Panc1 (cell line): ENCODE measurements at regions not wholly inside any gene's neighbourhood (a gene's known extent, or its start where the extent isn't known, plus 50 kb on each side); places are given as distances from the start of the nearest gene placed in this dataset.

ENCODE experiments used
- ATAC-seq: fragments of 200-7000 bp; cut with Tn5 transposase; 2 replicates; pipeline ENCODE4 v1.9.1; 2020; ENCODE audit warnings: mild to moderate bottlenecking, moderate library complexity
- BruUV-seq: library from RNA; stranded (reverse); fragments of 400-500 nt; replicated peaks from 2 replicates; lab custom pipeline; 2021; lab: Mats Ljungman, UMichigan
- CTCF ChIA-PET: fragments of 300-600 bp; sonication (Branson Sonifier 250); formaldehyde crosslinking; loops from one replicate; lab custom pipeline; 2022; ENCODE audit warnings: antibody characterized with exemption; lab: Charles Lee
- POLR2A ChIA-PET: fragments of 300-600 bp; sonication (Branson Sonifier 250); formaldehyde crosslinking; loops from one replicate; lab custom pipeline; 2022; ENCODE audit warnings: antibody characterized with exemption; lab: Charles Lee
- DNase-seq: peaks from one replicate; pipeline ENCODE4 v3.0.0-alpha.2; 2010; ENCODE audit warnings: low read depth, low spot score
- H3K27ac ChIP-seq: 2 replicates; pipeline ENCODE4 v1.5.1; 2011; ENCODE audit warnings: mild to moderate bottlenecking, low read length, inconsistent platforms
- H3K27me3 ChIP-seq: fragments of 200-500 bp; sonication (Bioruptor generic); 2 replicates; pipeline ENCODE4 v1.6.0; 2014; ENCODE audit warnings: low read length, inconsistent platforms; ENCODE audit not compliant: control insufficient read depth, insufficient read depth
- H3K36me3 ChIP-seq: fragments of 200-500 bp; sonication (Bioruptor generic); 2 replicates; pipeline ENCODE4 v1.5.1; 2014; ENCODE audit warnings: inconsistent platforms, mild to moderate bottlenecking, low read length, moderate library complexity; ENCODE audit not compliant: control insufficient read depth, insufficient read depth
- H3K4me1 ChIP-seq: 2 replicates; pipeline ENCODE4 v1.5.1; 2011; ENCODE audit warnings: inconsistent platforms, mild to moderate bottlenecking, low read length, moderate library complexity; ENCODE audit not compliant: control insufficient read depth, insufficient read depth
- H3K4me3 ChIP-seq, 2 experiments: 2 replicates each; pipeline ENCODE4 v1.5.1; 2011 to 2012; ENCODE audit warnings: low read depth in 2 of 2, low read length in 2 of 2, mild to moderate bottlenecking in 2 of 2, inconsistent platforms in 1 of 2, moderate library complexity in 1 of 2
- H3K9me3 ChIP-seq: fragments of 200-500 bp; sonication (Bioruptor generic); 2 replicates; pipeline ENCODE4 v1.5.1; 2014; ENCODE audit warnings: low read depth, mild to moderate bottlenecking, inconsistent platforms, low read length, moderate library complexity; ENCODE audit not compliant: control insufficient read depth, insufficient read depth
- POLR2AphosphoS5 ChIP-seq: IDR thresholded peaks from 2 replicates; pipeline ENCODE4 v1.6.1; 2012; ENCODE audit warnings: mild to moderate bottlenecking, low read depth, low read length, moderate library complexity
- REST ChIP-seq, 2 experiments: IDR thresholded peaks; 2 replicates each; pipeline ENCODE4 v1.6.1; 2011 to 2012; ENCODE audit warnings: low read depth in 2 of 2, control low read depth in 1 of 2, low read length in 1 of 2, mild to moderate bottlenecking in 1 of 2, moderate library complexity in 1 of 2; ENCODE audit not compliant: insufficient read depth in 1 of 2
- SIN3A ChIP-seq: IDR thresholded peaks from 2 replicates; pipeline ENCODE4 v1.6.1; 2012; ENCODE audit warnings: low read depth, mild to moderate bottlenecking, low read length, moderate library complexity, borderline replicate concordance; ENCODE audit not compliant: insufficient read depth
- TCF7L2 ChIP-seq: IDR thresholded peaks from 2 replicates; pipeline ENCODE4 v1.6.1; 2011; ENCODE audit warnings: mild to moderate bottlenecking, low read depth, low read length, inconsistent platforms
- in situ Hi-C: cut with HindIII; loops from 2 replicates; pipeline ENCODE4 v1.10.0; 2016; ENCODE audit warnings: low sequenced_read_pairs, low pct_unique_long_range_greater_than_20kb
- intact Hi-C: fragments of 100-400 bp; cut with micrococcal nuclease; formaldehyde crosslinking; loops from one replicate; pipeline ENCODE4 v1.10.0; 2022; ENCODE audit not compliant: unreplicated experiment
- TF ChIP-seq, protein P1 (sequence below): fragments of 450-650 bp; IDR thresholded peaks from 2 replicates; pipeline ENCODE4 v1.5.1; 2017; ENCODE audit warnings: mild to moderate bottlenecking

DNA sequence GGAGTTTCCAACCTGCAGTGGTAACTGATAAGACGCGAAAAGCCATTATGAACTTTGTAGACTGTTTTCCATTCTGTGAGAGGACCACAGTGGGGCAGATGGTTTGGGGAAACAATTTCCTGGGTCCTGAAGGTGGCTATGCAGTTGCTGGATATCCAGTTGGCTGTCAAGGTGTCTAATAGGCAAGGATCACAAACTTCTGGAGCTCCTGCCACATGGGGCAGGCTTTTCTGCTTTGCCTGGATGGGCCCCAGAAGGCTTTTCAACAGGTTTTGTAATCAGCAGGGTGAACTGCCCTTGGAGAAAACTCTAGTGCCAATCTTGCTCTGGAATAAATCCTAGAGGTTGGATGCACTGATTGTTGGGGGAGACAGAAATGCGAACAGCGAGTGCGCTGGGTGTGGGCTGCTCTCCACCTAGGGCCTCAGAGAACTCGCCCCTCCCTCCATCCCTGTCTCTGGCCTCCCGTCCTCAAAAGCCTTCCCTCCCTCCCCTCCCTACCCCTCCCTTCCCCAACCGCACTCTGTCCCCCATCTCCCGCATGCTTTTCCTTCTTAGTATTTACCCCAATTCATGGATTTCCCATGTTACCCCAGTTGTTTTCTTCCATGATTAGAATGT lies 210.3 kb upstream of the USP24 start:
- Histone ChIP-seq H3K36me3 (no peaks in the 10 kb centered on the region), H3K4me3 (no peak overlapping the region), H3K27ac (no peak overlapping the region), H3K4me1 (peaks cover 26% of the 10 kb centered on the region), H3K27me3 (no peaks in the 10 kb centered on the region), H3K9me3 (no peaks in the 10 kb centered on the region)
- ChIA-PET POLR2A (no interaction called here), CTCF (no interaction called here)
- ATAC-seq (no peak), DNase-seq (no peak)
- in situ Hi-C loops = no loop called here
- TF ChIP-seq POLR2AphosphoS5 (no peak), TCF7L2 (no peak), REST (IDR thresholded peaks at IDR 0.05; ENCODE audit: insufficient read depth in 1 of 2, low read depth in 2 of 2, low read length in 1 of 2) (no peak), SIN3A (no peak)
- TF ChIP-seq, protein P1, sequence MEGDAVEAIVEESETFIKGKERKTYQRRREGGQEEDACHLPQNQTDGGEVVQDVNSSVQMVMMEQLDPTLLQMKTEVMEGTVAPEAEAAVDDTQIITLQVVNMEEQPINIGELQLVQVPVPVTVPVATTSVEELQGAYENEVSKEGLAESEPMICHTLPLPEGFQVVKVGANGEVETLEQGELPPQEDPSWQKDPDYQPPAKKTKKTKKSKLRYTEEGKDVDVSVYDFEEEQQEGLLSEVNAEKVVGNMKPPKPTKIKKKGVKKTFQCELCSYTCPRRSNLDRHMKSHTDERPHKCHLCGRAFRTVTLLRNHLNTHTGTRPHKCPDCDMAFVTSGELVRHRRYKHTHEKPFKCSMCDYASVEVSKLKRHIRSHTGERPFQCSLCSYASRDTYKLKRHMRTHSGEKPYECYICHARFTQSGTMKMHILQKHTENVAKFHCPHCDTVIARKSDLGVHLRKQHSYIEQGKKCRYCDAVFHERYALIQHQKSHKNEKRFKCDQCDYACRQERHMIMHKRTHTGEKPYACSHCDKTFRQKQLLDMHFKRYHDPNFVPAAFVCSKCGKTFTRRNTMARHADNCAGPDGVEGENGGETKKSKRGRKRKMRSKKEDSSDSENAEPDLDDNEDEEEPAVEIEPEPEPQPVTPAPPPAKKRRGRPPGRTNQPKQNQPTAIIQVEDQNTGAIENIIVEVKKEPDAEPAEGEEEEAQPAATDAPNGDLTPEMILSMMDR = no peak
- no TSS peak for BruUV-seq
- intact Hi-C loops = no loop called here

- intact Hi-C loops = no loop called here
- TF ChIP-seq, protein P1 = no peak
- no peak for TF ChIP-seq TCF7L2
- TF ChIP-seq SIN3A = no peak
- no peak for TF ChIP-seq POLR2AphosphoS5
- TF ChIP-seq REST (IDR thresholded peaks at IDR 0.05; ENCODE audit: insufficient read depth in 1 of 2, low read depth in 2 of 2, low read length in 1 of 2) = no peak
- no peaks in the 10 kb centered on the region for H3K27me3 ChIP-seq
- no TSS peak for BruUV-seq
- in situ Hi-C loops = no loop called here
- CTCF ChIA-PET = no interaction called here
- peaks cover 8% of the 10 kb centered on the region for H3K4me1 ChIP-seq
- H3K4me3 ChIP-seq = no peak overlapping the region
- H3K36me3 ChIP-seq = no peaks in the 10 kb centered on the region
- H3K9me3 ChIP-seq = no peaks in the 10 kb centered on the region
- POLR2A ChIA-PET = no interaction called here
- no peak for DNase-seq
- no peak overlapping the region for H3K27ac ChIP-seq
- ATAC-seq = no peak
These were observed 208.2 kb upstream of the USP24 start for GRCh38 chr1:55423376-55423775.
